HG03097 (cell line): ENCODE measurements at regions not wholly inside any gene's neighbourhood (a gene's known extent, or its start where the extent isn't known, plus 50 kb on each side); places are given as distances from the start of the nearest gene placed in this dataset.
"Not testable (repeated sequence)": the region's sequence is repeated elsewhere in the genome, so short reads cannot be mapped to it uniquely, and the experiment has no call there.

Source experiments
- ATAC-seq: cut with Tn5 transposase; IDR thresholded peaks from one replicate; pipeline ENCODE4 v1.9.1; 2021; ENCODE audit not compliant: unreplicated experiment, low FRiP score

- no peak for ATAC-seq
These were observed 164.5 kb upstream of the CACNA1E start for GRCh38 chr1:181318858-181319235.

GRCh38 chr1:181319907-181320306, 163.4 kb upstream of the CACNA1E start:
- ATAC-seq = no peak

DNA sequence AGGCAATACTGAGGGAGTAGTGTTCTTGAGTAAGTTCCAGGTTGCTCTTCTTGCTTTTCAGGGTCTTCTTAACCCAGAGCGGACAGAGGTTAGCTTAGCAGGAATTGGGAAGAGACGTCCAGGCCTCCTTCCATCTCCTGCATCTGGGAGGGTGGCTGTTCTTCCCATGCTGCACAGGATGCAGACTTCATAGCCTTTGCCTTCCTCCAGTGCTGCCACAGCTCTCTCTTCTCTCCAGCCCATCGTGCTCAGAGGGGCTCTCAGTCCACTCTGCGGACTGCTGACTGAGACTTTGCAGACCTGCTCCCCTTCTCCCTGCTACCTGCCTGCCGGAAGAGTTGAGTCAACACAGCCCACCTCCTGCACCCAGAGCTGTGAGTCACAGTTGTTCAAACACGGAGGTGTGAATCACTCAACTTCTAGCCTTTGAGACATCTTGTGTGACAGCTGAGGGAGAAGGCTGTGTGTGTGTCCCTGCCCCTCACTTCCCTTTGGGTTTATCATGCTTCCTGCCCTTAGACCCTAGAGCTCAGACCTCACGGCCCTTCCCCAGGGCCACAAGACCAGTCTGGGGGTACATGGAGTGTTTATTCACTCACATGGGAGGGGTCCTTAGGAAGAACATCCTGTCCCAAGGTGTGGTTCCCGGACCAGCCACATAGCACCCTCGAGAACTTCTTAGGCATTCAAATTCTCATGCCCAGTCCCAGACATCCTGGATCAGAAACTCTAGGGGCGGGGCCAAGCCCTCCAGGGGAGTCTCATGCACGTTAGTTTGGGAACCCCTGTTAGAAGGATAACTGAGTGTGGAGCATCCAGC, 158.3 kb upstream of the CACNA1E start:
- no peak for ATAC-seq

GRCh38 chr1:181325765-181326164, 157.6 kb upstream of the CACNA1E start:
- ATAC-seq = not testable (repeated sequence)

DNA sequence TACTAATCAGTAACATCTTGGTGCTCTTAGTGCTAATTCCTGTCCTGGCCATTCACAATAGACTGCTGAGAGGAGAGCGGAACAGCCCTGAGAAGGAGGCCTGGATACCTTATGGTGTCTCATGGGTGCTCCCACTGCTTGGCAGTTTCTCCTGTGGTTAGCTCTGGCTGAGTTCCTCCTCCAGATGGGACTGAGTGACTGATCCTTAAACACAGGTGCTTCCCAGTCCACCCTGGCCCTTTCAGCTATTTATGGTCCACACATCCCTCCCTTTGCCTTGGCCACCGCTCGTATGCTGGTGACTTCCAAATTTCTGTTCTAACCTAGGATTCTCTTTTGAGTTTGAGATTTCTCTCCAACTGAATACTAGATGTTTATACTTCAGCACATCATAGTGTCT, 157.0 kb upstream of the CACNA1E start:
- no peak for ATAC-seq

GRCh38 chr1:181327796-181328195, 155.5 kb upstream of the CACNA1E start:
- no peak for ATAC-seq

- ATAC-seq = no peak
These were observed 148.6 kb upstream of the CACNA1E start for GRCh38 chr1:181334724-181335123.

- ATAC-seq = no peak
These were observed 147.7 kb upstream of the CACNA1E start for GRCh38 chr1:181335631-181336030.

GRCh38 chr1:181341026-181341632, 142.2 kb upstream of the CACNA1E start:
- no peak for ATAC-seq

- no peak for ATAC-seq
These were observed 139.2 kb upstream of the CACNA1E start for GRCh38 chr1:181344091-181344490.

GRCh38 chr1:181345146-181345545, 138.2 kb upstream of the CACNA1E start:
- no peak for ATAC-seq

- ATAC-seq = no peak
These were observed 135.6 kb upstream of the CACNA1E start for GRCh38 chr1:181347495-181348390.

- ATAC-seq = no peak
These were observed 133.8 kb upstream of the CACNA1E start for GRCh38 chr1:181349512-181349911.

GRCh38 chr1:181350131-181350530, 133.2 kb upstream of the CACNA1E start:
- no peak for ATAC-seq

DNA sequence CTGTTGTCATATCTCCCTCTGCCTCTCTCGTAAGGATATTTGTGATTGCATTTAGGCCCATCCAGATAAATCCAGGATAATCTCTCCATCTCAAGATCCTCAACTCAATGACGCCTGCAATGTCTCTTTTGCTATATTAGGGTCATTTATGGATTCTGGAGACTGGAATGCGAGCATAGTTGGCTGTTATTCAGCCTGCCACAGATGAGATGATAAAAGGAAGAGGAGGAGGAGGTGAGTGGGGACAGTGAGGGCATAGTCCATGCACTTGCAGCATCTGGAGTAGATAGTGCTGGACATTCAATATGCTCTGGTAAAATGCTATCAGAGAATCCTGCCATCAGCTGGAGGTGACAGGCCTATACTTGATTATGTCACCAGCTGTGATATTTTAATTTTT, 131.6 kb upstream of the CACNA1E start:
- ATAC-seq = no peak

DNA sequence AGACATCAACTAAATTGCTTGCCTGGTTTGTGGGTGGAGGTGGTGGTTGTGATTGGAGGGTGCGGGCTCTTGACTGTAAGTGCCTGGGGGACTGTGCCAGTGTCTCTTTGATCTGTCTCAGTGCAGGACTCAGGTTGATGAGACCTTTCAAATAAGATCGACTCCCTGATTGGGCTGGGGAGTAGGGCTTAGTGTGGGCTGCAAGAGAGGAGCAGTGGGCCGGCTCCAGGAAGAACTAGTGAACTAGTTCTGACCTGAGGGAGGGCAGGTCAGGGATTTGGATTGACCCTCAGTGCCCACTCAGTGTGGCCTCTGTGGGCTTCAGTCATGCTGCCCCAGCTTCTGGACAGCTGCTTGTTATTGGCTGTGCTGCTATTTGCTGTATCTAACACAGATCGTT, 130.6 kb upstream of the CACNA1E start:
- ATAC-seq = no peak

GRCh38 chr1:181353526-181353925, 129.8 kb upstream of the CACNA1E start:
- ATAC-seq = no peak

DNA sequence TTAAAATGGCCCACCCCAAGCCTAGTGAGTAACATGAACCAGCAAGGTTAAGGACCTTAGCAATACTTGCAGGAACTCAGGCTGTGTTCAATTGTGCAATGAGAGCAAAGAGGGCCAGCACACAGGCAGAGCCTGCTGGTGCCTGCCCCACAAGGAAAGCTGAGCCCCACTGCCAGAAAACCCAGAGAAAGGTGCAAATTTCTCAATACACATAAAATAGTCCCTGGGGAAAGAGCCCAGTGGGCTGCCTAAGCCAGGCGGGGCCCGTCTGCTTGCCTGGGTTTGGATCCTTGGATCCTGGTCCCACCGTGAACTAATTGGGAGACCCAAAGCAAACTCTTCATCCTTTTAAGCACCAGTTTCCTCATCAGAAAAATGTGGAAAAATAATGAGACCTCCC, 128.5 kb upstream of the CACNA1E start:
- ATAC-seq = no peak

- no peak for ATAC-seq
These were observed 126.6 kb upstream of the CACNA1E start for GRCh38 chr1:181356505-181357340.

DNA sequence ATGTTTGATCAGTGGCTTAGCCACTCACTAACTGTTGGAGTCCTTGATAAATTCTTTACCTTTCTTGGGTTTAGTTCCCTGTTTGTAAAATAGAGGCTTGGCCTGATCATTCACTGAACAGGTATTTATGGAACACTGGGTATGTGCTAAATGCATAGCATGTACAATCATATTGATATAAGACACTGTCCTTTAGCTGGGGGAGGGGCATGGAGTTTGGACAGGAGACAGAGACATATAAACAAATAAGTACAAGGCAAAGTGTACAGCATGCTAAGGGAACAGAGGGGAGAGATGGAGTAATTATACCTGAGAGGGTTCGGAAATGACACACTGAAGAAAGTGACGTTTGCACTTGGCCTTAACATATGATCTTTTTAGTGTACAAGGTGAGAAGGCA, 124.3 kb upstream of the CACNA1E start:
- ATAC-seq = no peak
